ENCODE measurements at regions not wholly inside any gene's neighbourhood (a gene's known extent, or its start where the extent isn't known, plus 50 kb on each side); places are given as distances from the start of the nearest gene placed in this dataset.

DNA sequence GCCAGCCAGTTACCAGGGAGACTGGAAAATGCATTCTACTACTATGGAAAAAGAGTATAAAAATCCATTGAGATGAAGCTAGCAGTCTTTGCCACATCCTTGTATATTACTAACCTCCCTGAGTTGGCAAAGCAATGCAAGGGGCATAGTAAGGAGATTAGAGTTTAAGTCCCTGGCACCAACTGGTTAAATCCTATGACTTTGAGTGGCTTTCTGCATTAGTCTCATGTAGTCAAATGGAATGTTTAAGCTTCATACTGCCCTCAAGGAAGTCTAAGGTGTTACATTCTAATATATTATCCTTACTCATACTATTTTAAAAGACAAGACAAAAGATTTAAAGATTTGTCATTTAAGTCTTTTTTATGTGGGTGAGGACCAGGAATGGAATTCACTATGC, 110.1 kb downstream of the INHBA start:
- H3K36me3 ChIP-seq (ENCODE audit: insufficient read depth) = no peaks in the 10 kb centered on the region
- H3K79me2 ChIP-seq (replicated peaks; ENCODE audit: insufficient read depth) = no peaks in the 10 kb centered on the region
- no peaks in the 10 kb centered on the region for H3K27me3 ChIP-seq (ENCODE audit: insufficient read depth)
- Mint-ChIP-seq H3K36me3 (ENCODE audit: low read depth) (peaks cover 32% of the 10 kb centered on the region), H3K9me3 (peaks cover 25% of the 10 kb centered on the region), H3K4me1 (peaks cover 16% of the 10 kb centered on the region), H3K27ac (peak overlapping the region; percentile 39), H3K4me3 (no peak overlapping the region), H3K27me3 (ENCODE audit: insufficient read depth, low read depth, poor library complexity) (no peaks in the 10 kb centered on the region)
- ATAC-seq (no peak), DNase-seq (ENCODE audit: low spot score) (peak; percentile 7)
- TF ChIP-seq CREB1 (CRISPR knock-in tag; IDR thresholded peaks at IDR 0.05; ENCODE audit: low read depth) (no peak), EZH2 (IDR thresholded peaks at IDR 0.05; ENCODE audit: low read depth, unreplicated experiment) (no peak), ZNF114 (CRISPR knock-in tag; IDR thresholded peaks at IDR 0.05) (no peak)
- TF ChIP-seq, protein P1, sequence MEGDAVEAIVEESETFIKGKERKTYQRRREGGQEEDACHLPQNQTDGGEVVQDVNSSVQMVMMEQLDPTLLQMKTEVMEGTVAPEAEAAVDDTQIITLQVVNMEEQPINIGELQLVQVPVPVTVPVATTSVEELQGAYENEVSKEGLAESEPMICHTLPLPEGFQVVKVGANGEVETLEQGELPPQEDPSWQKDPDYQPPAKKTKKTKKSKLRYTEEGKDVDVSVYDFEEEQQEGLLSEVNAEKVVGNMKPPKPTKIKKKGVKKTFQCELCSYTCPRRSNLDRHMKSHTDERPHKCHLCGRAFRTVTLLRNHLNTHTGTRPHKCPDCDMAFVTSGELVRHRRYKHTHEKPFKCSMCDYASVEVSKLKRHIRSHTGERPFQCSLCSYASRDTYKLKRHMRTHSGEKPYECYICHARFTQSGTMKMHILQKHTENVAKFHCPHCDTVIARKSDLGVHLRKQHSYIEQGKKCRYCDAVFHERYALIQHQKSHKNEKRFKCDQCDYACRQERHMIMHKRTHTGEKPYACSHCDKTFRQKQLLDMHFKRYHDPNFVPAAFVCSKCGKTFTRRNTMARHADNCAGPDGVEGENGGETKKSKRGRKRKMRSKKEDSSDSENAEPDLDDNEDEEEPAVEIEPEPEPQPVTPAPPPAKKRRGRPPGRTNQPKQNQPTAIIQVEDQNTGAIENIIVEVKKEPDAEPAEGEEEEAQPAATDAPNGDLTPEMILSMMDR (conservative IDR thresholded peaks at IDR 0.05; ENCODE audit: low read depth in 2 of 2) = no peak
- TF ChIP-seq, protein P2, sequence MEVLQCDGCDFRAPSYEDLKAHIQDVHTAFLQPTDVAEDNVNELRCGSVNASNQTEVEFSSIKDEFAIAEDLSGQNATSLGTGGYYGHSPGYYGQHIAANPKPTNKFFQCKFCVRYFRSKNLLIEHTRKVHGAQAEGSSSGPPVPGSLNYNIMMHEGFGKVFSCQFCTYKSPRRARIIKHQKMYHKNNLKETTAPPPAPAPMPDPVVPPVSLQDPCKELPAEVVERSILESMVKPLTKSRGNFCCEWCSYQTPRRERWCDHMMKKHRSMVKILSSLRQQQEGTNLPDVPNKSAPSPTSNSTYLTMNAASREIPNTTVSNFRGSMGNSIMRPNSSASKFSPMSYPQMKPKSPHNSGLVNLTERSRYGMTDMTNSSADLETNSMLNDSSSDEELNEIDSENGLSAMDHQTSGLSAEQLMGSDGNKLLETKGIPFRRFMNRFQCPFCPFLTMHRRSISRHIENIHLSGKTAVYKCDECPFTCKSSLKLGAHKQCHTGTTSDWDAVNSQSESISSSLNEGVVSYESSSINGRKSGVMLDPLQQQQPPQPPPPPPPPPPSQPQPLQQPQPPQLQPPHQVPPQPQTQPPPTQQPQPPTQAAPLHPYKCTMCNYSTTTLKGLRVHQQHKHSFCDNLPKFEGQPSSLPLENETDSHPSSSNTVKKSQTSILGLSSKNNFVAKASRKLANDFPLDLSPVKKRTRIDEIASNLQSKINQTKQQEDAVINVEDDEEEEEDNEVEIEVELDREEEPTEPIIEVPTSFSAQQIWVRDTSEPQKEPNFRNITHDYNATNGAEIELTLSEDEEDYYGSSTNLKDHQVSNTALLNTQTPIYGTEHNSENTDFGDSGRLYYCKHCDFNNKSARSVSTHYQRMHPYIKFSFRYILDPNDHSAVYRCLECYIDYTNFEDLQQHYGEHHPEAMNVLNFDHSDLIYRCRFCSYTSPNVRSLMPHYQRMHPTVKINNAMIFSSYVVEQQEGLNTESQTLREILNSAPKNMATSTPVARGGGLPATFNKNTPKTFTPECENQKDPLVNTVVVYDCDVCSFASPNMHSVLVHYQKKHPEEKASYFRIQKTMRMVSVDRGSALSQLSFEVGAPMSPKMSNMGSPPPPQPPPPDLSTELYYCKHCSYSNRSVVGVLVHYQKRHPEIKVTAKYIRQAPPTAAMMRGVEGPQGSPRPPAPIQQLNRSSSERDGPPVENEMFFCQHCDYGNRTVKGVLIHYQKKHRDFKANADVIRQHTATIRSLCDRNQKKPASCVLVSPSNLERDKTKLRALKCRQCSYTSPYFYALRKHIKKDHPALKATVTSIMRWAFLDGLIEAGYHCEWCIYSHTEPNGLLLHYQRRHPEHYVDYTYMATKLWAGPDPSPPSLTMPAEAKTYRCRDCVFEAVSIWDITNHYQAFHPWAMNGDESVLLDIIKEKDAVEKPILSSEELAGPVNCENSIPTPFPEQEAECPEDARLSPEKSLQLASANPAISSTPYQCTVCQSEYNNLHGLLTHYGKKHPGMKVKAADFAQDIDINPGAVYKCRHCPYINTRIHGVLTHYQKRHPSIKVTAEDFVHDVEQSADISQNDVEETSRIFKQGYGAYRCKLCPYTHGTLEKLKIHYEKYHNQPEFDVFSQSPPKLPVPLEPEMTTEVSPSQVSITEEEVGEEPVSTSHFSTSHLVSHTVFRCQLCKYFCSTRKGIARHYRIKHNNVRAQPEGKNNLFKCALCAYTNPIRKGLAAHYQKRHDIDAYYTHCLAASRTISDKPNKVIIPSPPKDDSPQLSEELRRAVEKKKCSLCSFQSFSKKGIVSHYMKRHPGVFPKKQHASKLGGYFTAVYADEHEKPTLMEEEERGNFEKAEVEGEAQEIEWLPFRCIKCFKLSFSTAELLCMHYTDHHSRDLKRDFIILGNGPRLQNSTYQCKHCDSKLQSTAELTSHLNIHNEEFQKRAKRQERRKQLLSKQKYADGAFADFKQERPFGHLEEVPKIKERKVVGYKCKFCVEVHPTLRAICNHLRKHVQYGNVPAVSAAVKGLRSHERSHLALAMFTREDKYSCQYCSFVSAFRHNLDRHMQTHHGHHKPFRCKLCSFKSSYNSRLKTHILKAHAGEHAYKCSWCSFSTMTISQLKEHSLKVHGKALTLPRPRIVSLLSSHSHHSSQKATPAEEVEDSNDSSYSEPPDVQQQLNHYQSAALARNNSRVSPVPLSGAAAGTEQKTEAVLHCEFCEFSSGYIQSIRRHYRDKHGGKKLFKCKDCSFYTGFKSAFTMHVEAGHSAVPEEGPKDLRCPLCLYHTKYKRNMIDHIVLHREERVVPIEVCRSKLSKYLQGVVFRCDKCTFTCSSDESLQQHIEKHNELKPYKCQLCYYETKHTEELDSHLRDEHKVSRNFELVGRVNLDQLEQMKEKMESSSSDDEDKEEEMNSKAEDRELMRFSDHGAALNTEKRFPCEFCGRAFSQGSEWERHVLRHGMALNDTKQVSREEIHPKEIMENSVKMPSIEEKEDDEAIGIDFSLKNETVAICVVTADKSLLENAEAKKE (CRISPR knock-in tag; IDR thresholded peaks at IDR 0.05) = no peak
- TF ChIP-seq, protein P3, sequence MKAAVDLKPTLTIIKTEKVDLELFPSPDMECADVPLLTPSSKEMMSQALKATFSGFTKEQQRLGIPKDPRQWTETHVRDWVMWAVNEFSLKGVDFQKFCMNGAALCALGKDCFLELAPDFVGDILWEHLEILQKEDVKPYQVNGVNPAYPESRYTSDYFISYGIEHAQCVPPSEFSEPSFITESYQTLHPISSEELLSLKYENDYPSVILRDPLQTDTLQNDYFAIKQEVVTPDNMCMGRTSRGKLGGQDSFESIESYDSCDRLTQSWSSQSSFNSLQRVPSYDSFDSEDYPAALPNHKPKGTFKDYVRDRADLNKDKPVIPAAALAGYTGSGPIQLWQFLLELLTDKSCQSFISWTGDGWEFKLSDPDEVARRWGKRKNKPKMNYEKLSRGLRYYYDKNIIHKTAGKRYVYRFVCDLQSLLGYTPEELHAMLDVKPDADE (IDR thresholded peaks at IDR 0.05) = no peak
- peaks cover 24% of the 10 kb centered on the region for H3K4me1 ChIP-seq (ENCODE audit: insufficient read depth)
- 0 out of 2 replicates have a peak overlapping the region, but pooled peaks have one; percentile 3 for H3K4me2 ChIP-seq
- no peaks in the 10 kb centered on the region for H3F3A ChIP-seq (replicated peaks; ENCODE audit: low read depth)
- H3K4me3 ChIP-seq = no peak overlapping the region
- no peaks in the 10 kb centered on the region for H4K20me1 ChIP-seq (replicated peaks; ENCODE audit: insufficient read depth)
- peaks cover 28% of the 10 kb centered on the region for H3K9me2 ChIP-seq (ENCODE audit: insufficient read depth)
- H3K27ac ChIP-seq (ENCODE audit: low read depth) = peak overlapping the region; percentile 24; the same call in 1 of the 2 replicates
- H2AFZ ChIP-seq = no peak overlapping the region

Measured in GM23338 (cell line).